Activated CD8-positive, alpha-beta T cell treated with anti-CD3 and anti-CD28 coated beads for 36 hours (primary cell): ENCODE measurements at regions not wholly inside any gene's neighbourhood (a gene's known extent, or its start where the extent isn't known, plus 50 kb on each side); places are given as distances from the start of the nearest gene placed in this dataset.

Experiments used
- ATAC-seq: fragments of 200-7000 bp; cut with Tn5 transposase; one replicate; pipeline ENCODE4 v1.10.0; 2021; ENCODE audit warnings: mild to moderate bottlenecking, moderate library complexity
- CTCF ChIA-PET: fragments of 350-600 bp; sonication (Branson Sonifier 250); formaldehyde crosslinking; loops from one replicate; lab custom pipeline; 2021; ENCODE audit warnings: antibody characterized with exemption; lab: Charles Lee
- POLR2A ChIA-PET: fragments of 350-600 bp; sonication (Branson Sonifier 250); formaldehyde crosslinking; loops from one replicate; lab custom pipeline; 2021; ENCODE audit warnings: antibody characterized with exemption; lab: Charles Lee
- DNase-seq: peaks from one replicate; pipeline ENCODE4 v3.0.0-alpha.2; 2020
- H3K27ac Mint-ChIP-seq: one replicate; pipeline ENCODE4 v1.8.0; 2021; ENCODE audit warnings: mild to moderate bottlenecking, mixed read lengths
- H3K27me3 Mint-ChIP-seq: one replicate; pipeline ENCODE4 v1.8.0; 2021; ENCODE audit warnings: mixed read lengths
- H3K36me3 Mint-ChIP-seq: one replicate; pipeline ENCODE4 v1.8.0; 2021; ENCODE audit warnings: low read depth, mixed read lengths
- H3K4me1 Mint-ChIP-seq: one replicate; pipeline ENCODE4 v1.8.0; 2021; ENCODE audit warnings: low read depth, mixed read lengths
- H3K4me3 Mint-ChIP-seq: one replicate; pipeline ENCODE4 v1.8.0; 2021; ENCODE audit warnings: mild to moderate bottlenecking, moderate library complexity, mixed read lengths
- H3K9me3 Mint-ChIP-seq: one replicate; pipeline ENCODE4 v1.8.0; 2021; ENCODE audit warnings: mixed read lengths
- intact Hi-C: fragments of 100-400 bp; cut with micrococcal nuclease; formaldehyde crosslinking; loops from one replicate; pipeline ENCODE4 v1.10.0; 2022
- TF ChIP-seq, protein P1 (sequence below): fragments of 200-600 bp; IDR thresholded peaks from one replicate; pipeline ENCODE4 v1.8.0; 2022; ENCODE audit warnings: antibody characterized with exemption, mild to moderate bottlenecking

DNA sequence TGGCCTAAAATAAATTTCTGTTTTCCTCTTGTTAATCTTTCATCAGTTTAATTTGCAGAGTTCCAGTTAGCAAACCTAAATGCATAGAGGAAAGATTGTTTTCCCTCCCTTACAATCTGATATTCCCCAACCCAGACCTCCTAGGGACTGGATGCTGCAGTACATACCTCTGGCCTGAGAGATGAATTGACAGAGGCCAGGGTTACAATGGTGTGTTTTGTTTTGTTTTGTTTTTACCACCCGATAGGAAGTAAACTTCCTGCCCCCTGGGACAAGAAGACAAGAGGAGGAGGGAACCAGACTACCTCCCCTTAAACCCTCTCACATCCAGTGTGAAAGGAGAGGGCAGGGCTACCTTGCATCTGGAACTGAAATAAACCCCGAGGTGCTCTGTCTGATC is 319.0 kb downstream of the LRFN2 start:
- ChIA-PET CTCF (no interaction called here), POLR2A (no interaction called here)
- no peak overlapping the region for H3K27ac Mint-ChIP-seq
- no peak for ATAC-seq
- H3K4me3 Mint-ChIP-seq = no peak overlapping the region
- TF ChIP-seq, protein P1, sequence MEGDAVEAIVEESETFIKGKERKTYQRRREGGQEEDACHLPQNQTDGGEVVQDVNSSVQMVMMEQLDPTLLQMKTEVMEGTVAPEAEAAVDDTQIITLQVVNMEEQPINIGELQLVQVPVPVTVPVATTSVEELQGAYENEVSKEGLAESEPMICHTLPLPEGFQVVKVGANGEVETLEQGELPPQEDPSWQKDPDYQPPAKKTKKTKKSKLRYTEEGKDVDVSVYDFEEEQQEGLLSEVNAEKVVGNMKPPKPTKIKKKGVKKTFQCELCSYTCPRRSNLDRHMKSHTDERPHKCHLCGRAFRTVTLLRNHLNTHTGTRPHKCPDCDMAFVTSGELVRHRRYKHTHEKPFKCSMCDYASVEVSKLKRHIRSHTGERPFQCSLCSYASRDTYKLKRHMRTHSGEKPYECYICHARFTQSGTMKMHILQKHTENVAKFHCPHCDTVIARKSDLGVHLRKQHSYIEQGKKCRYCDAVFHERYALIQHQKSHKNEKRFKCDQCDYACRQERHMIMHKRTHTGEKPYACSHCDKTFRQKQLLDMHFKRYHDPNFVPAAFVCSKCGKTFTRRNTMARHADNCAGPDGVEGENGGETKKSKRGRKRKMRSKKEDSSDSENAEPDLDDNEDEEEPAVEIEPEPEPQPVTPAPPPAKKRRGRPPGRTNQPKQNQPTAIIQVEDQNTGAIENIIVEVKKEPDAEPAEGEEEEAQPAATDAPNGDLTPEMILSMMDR = no peak
- peaks cover 3% of the 10 kb centered on the region for H3K27me3 Mint-ChIP-seq
- no peaks in the 10 kb centered on the region for H3K9me3 Mint-ChIP-seq
- no peak for DNase-seq
- intact Hi-C loops = no loop called here
- no peaks in the 10 kb centered on the region for H3K4me1 Mint-ChIP-seq
- no peaks in the 10 kb centered on the region for H3K36me3 Mint-ChIP-seq

DNA sequence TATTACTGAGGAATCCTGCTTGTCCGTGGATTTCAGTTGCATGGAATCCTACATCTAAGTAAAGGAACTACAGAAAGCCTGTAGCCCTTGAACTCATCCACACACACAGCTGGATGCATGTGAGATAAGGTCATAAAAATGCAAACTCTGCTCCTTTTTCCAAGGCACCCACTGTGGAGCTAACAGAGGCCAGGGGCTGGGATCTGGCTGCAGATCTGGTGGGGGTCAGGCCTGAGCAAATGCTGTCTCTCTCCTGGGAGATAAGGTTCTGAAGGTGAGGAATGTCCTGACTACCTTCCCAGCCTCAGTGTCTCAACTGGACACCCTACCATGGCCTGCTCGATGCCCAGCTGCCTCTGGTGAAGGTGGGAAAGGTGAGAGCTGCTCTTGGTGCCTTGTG is 321.5 kb downstream of the LRFN2 start:
- CTCF ChIA-PET = no interaction called here
- TF ChIP-seq, protein P1 = no peak
- Mint-ChIP-seq H3K27ac (no peak overlapping the region), H3K9me3 (no peaks in the 10 kb centered on the region), H3K4me1 (no peaks in the 10 kb centered on the region), H3K36me3 (no peaks in the 10 kb centered on the region), H3K4me3 (no peak overlapping the region), H3K27me3 (peaks cover 4% of the 10 kb centered on the region)
- no peak for DNase-seq
- intact Hi-C loops = no loop called here
- POLR2A ChIA-PET = no interaction called here
- ATAC-seq = no peak

DNA sequence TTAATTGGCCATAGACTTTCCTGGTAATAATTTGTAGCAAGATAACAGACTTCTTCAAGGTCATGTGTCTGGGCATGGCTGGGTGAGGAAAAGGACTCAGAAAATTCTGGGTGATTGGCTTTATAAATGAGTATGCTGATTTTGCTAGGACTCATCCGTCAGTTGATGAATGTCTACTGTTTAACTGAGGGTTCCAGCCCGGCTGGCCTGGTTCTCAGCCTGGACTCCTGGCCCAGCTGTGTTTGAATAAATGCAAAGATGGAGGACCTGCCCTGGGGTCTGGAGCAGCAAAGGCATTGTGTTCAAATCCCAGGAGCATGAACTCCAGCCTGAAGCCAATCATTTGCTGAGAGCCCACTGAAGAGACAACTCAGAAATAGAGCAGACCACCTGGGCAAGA is 323.2 kb downstream of the LRFN2 start:
- TF ChIP-seq, protein P1 = no peak
- no peak overlapping the region for H3K4me3 Mint-ChIP-seq
- ChIA-PET CTCF (interaction anchor here (1.1 kb wide), 1 partner anchor 398 kb away, joined by 3 read pairs; no protein-coding TSS in a partner anchor), POLR2A (no interaction called here)
- no peaks in the 10 kb centered on the region for H3K4me1 Mint-ChIP-seq
- DNase-seq = no peak
- ATAC-seq = no peak
- intact Hi-C loops = no loop called here
- peaks cover 2% of the 10 kb centered on the region for H3K27me3 Mint-ChIP-seq
- no peak overlapping the region for H3K27ac Mint-ChIP-seq
- H3K36me3 Mint-ChIP-seq = no peaks in the 10 kb centered on the region
- H3K9me3 Mint-ChIP-seq = no peaks in the 10 kb centered on the region

DNA sequence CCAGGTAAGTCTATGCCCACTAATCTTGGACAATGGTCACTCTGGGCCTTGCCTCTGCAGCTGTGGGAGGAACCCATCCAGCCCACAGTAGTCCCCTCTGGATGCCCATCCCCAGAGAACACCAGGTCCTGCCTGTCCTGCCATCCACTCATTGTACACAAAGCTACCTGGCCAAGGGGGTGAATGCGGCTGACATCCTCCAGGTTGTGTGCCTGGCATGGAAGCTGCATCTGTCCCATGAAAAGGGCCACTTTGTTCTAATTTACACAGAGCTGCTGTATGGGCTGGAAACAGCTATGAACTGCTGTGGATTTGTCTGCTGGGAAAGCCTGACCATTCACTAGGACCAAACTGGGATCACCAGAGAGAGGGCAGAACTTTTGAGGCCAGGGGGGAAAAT is 324.8 kb downstream of the LRFN2 start:
- ATAC-seq = no peak
- CTCF ChIA-PET = no interaction called here
- Mint-ChIP-seq H3K27me3 (peaks cover 2% of the 10 kb centered on the region), H3K4me3 (no peak overlapping the region), H3K36me3 (no peaks in the 10 kb centered on the region), H3K27ac (no peak overlapping the region), H3K9me3 (no peaks in the 10 kb centered on the region), H3K4me1 (no peaks in the 10 kb centered on the region)
- TF ChIP-seq, protein P1 = no peak
- POLR2A ChIA-PET = no interaction called here
- no peak for DNase-seq
- intact Hi-C loops = no loop called here

DNA sequence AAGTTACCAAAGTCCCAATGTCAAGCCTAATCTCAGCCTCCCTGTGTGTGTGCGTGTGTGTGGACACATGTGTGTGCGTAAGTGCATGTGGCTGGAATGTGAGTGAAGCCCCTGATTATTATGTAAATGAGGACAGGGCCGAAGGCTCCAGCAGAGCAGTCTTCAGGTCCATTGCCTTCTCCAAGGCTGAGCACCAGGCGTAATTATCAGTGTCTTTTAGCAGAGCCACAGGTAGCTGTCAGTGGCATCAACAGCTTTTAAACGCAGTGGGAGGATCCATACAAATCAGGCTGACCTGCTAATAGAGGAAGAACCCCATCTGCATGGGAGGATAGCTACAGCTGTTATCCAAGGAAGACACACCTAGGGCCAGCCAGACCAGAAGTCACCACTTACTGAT is 324.3 kb upstream of the MOCS1 start:
- TF ChIP-seq, protein P1 = no peak
- Mint-ChIP-seq H3K4me3 (no peak overlapping the region), H3K9me3 (no peaks in the 10 kb centered on the region), H3K4me1 (no peaks in the 10 kb centered on the region), H3K27ac (no peak overlapping the region), H3K36me3 (no peaks in the 10 kb centered on the region), H3K27me3 (peaks cover 2% of the 10 kb centered on the region)
- intact Hi-C loops = no loop called here
- CTCF ChIA-PET = no interaction called here
- ATAC-seq = no peak
- DNase-seq = no peak
- POLR2A ChIA-PET = no interaction called here
